ENCODE measurements at regions not wholly inside any gene's neighbourhood (a gene's known extent, or its start where the extent isn't known, plus 50 kb on each side); places are given as distances from the start of the nearest gene placed in this dataset.
"Not testable (repeated sequence)": the region's sequence is repeated elsewhere in the genome, so short reads cannot be mapped to it uniquely, and the experiment has no call there.

DNA sequence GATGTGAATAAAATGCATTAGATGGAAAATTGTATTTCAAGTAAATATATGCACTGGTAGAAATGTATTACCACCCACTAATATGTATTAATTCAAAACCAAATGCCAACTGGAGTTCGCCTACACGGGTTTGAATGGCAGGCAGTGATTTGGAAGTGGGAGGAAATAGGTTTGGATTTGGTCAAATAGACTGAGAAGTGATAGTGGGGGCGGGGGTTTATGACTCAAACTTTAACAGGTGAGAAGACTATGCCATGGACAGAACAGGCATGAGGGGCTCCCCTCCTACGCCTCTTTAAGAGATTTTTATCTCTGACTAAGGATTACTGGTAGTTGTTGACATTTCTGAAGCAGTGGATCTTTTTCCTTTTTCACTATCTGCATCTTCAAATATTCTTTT, 677.8 kb downstream of the NTRK3 start:
- no peak for DNase-seq (ENCODE audit: low read depth)

DNA sequence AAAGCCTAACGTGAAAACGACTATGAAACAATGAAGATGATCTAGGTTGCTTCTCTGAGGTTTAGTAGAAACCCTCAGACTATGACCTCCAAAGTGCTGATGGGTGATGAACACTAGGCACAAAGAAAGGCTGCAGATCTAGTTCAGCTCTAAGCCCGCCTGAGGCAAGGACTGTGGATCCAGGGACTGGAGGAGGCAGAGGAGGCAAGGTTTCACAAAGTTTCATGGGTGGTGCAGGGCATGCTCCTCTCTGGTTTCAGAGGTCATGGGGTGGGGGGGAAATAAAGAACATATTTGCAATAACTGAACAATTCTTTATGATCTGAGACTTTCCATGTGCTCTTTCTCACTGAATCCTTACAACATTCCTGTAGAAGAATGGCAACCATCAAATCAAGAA, 679.2 kb downstream of the NTRK3 start:
- DNase-seq (ENCODE audit: low read depth): no peak

DNA sequence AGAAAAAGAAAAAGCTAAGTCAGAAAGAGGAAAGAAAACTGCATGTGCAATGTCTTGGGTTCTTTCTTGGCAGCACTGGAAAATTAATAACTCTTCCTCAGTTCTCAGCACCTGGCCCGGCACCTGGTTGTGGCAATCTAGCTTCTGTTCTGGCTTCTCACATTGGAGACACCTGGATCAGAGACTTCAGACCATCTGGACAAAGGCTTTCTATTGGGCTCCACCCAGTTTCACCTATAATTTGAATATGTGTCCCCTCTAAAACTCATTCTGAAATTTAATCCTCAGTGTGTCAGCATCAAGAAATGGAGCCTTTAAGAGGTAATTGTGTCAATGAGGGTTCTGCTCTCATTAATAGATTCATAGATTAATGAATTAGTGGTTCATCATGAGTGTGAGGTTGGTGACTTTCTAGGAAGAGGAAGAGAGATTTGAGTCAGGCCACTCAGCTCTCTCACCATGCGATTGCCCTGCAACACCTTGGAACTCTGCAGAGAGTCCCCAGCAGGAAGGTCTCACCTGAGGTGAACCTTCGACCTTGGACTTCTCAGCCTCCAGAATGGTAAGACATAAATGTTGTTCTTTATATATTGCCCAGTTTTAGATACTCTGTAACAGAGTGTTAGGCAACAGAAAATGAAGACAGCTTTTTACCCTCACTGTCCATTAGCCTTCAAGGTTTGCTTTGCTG, 679.9 kb downstream of the NTRK3 start:
- no peak for DNase-seq (ENCODE audit: low read depth)

- no peak for DNase-seq (ENCODE audit: low read depth)
These were observed 680.6 kb downstream of the NTRK3 start for GRCh38 chr15:87575896-87576473.

GRCh38 chr15:87573534-87573933, 683.0 kb downstream of the NTRK3 start:
- no peak for DNase-seq (ENCODE audit: low read depth)

- no peak for DNase-seq (ENCODE audit: low read depth)
These were observed 683.5 kb downstream of the NTRK3 start for GRCh38 chr15:87573039-87573438.

GRCh38 chr15:87572381-87572910, 684.1 kb downstream of the NTRK3 start:
- DNase-seq (ENCODE audit: low read depth): no peak

GRCh38 chr15:87570206-87570605, 686.3 kb downstream of the NTRK3 start:
- no peak for DNase-seq (ENCODE audit: low read depth)

- no peak for DNase-seq (ENCODE audit: low read depth)
These were observed 687.0 kb downstream of the NTRK3 start for GRCh38 chr15:87569581-87569980.

DNA sequence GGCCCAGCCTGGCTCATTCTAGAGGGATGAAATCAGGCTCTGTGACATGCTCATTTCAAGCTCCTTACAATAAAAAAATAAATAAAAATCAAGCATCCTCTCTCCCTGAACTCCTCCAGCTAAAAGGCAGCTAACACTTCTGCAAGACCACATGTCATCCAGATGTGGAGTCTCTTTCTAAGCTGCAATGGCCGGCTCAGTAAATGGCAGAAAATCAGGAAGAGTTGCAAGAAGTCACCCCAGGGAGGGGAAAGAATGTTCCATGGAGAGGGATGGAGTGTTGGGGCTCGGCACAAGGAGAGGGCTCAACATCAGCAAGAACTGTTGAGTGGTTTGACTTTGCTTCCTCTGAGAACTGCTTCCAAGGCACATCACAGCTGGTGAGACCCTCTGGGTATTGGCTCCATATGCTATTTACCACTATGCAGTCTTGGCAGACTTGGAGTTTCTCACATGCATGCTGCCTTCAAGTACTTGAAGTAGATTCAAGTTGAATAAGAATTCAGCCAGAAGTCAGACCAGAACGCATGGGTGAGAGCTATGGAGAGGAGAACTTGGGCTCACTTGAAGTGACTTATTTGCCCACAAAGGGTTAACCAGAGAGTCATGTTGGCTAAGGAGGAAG, 689.0 kb downstream of the NTRK3 start:
- DNase-seq (ENCODE audit: low read depth): no peak

DNA sequence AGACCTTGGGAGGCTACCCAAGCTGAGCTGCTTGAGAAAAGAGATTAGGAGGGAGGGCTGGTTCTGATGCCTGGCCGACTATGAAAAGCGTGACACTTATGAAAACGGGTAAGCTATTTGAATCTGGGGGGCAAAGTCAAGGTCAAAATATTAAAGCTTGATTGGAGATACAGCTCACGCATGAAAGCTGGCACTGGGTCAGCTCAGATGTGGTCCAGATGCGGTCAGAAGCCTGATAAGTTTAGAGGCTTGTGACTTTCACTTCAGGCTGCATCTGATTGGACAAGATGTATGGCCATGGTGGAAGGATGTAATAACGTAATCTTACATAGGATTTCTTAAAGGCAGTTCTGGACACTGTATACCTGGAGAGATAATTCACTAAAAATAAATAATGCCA, 690.3 kb downstream of the NTRK3 start:
- DNase-seq (ENCODE audit: low read depth): no peak

- DNase-seq (ENCODE audit: low read depth): no peak
These were observed 691.9 kb downstream of the NTRK3 start for GRCh38 chr15:87564681-87565080.

GRCh38 chr15:87563869-87564268, 692.7 kb downstream of the NTRK3 start:
- DNase-seq (ENCODE audit: low read depth): no peak

DNA sequence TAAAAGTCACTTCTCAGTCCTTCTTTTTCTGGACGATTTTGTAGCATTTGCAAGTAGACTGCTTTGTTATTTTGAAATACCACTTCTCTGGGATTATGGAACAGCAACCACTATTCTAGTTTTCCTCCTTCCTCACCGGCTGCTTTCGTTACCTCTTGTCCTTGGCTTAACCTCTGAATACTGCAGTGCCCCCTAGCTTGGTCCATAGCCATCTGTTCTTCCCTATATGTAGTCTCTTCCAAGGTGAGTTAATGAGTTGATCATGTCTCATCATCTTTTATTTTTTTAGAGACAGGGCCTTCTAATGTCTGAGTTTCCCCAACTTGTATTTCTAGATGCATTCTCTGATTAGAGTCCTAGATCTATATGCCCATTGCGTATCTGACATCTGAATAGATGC, 694.3 kb downstream of the NTRK3 start:
- DNase-seq (ENCODE audit: low read depth): no peak

GRCh38 chr15:87561641-87562040, 694.9 kb downstream of the NTRK3 start:
- no peak for DNase-seq (ENCODE audit: low read depth)

DNA sequence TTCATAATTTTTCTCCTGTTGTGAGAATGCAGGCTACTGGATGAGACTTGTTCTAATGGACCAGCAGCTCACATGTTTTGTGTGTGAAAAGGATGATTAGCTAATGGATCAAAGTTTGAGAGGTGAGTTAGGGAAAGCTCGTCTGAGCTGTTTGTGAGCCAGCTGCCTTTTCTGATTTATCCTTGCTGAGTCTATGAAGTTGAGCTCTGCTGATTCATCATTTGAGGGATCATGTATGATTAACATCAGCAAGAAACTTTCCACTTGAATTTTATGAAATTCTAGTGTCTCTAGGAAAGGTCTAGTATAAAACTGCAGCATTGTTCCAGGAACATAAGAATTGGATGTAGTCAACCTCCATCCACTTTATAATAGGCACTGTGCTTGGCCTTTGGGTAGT, 698.7 kb downstream of the NTRK3 start:
- DNase-seq (ENCODE audit: low read depth): no peak

DNA sequence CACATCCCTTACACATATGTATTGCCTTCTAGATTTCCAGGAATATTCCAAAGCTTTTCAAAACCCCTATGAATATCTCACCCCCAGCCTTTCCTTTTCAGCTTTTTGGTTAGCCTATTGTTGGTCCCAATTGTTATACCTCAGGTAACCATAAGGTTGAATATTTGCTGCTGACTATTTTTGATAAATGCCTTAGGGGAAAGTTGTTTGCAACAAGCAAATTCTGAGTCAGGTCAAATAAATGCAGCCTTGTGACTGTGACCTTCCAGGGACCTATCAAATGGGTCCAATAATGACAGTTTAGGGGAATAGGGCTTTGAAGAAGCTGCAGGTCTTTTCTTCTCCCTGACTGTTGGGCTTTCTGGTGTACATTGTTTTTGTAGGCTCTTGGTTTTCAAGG, 699.7 kb downstream of the NTRK3 start:
- DNase-seq (ENCODE audit: low read depth): no peak

DNA sequence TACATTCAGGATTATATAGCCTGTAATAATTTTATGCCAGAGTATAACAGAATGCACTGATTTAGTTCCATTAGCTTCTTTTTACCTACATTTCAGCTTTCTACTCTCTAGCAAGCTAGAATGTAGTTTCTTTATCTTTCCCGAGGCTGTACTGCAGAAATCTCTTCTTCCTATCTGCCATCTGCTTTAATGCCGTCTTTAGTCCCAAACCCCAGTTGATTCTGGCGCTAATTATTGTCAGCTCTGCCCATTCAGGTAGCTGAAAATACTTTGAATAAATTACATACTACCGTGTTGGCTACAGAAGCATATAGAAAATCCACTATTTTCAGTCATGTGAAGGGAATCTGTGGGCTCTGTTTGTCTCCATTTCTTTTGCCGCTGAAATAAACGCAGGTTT, 706.7 kb downstream of the NTRK3 start:
- DNase-seq (ENCODE audit: low read depth): no peak

- DNase-seq (ENCODE audit: low read depth): no peak
These were observed 707.2 kb downstream of the NTRK3 start for GRCh38 chr15:87549296-87549695.

- not testable (repeated sequence) for DNase-seq (ENCODE audit: low read depth)
These were observed 707.9 kb downstream of the NTRK3 start for GRCh38 chr15:87548590-87548989.

GRCh38 chr15:87547470-87548181, 708.9 kb downstream of the NTRK3 start:
- DNase-seq (ENCODE audit: low read depth): no peak

DNA sequence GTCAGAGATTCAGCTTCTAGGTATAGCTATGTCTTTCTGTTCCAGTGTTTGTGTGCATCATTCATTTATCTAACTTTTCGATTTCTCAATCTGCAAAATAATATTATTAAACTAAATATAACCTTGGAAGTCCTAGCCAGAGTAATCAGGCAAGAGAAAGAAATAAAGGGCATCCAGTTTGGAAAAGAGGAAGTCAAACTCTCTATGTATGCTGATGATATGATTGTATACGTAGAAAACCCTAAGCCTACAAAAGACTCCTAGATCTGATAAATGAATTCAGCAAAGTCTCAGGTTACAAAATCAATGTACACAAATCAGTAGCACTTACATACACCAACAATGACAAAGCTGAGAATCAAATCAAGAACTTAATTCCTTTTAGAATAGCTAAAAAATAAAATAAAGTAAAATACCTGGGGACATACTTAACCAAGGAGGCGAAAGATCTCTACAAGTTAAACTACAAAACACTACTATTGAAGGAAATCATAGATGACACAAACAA, 718.2 kb downstream of the NTRK3 start:
- no peak for DNase-seq (ENCODE audit: low read depth)

- no peak for DNase-seq (ENCODE audit: low read depth)
These were observed 719.2 kb downstream of the NTRK3 start for GRCh38 chr15:87537295-87537694.

Data from activated T-cell treated with anti-CD3 and anti-CD28 coated beads for 48 hours (primary cell).